A549 (cell line): ENCODE measurements at regions not wholly inside any gene's neighbourhood (a gene's known extent, or its start where the extent isn't known, plus 50 kb on each side); places are given as distances from the start of the nearest gene placed in this dataset.
A peak's percentile ranks its signal among the peaks of the same experiment; 100 is the strongest.

ENCODE experiments used
- ATAC-seq, 2 experiments: fragments of 200-7000 bp in 1 of 2; fragments of >200 bp in 1 of 2; cut with Nextera tagmentation in 1 of 2; cut with Tn5 transposase in 1 of 2; 3 replicates each; pipeline versions ENCODE4 v1.8.0 to v1.9.1; 2018 to 2020; ENCODE audit warnings: mild to moderate bottlenecking in 1 of 2, moderate library complexity in 1 of 2
- CTCF ChIA-PET: fragments of 300-600 bp; sonication (Branson Sonifier 250); formaldehyde crosslinking; extraction: SDS; loops from one replicate; lab custom pipeline; 2021; ENCODE audit warnings: antibody characterized with exemption, inconsistent platforms; lab: Yijun Ruan, JAX
- POLR2A ChIA-PET: fragments of 350-600 bp; formaldehyde crosslinking; extraction: SDS; loops from one replicate; lab custom pipeline; 2021; ENCODE audit warnings: antibody characterized with exemption, inconsistent platforms; lab: Yijun Ruan, JAX
- DNase-seq, 2 experiments: peaks; one replicate each; pipeline versions ENCODE4 v3.0.0 to v3.0.0-alpha.2; 2011 to 2016; ENCODE audit warnings: low read depth in 1 of 2, low spot score in 1 of 2
- FAIRE-seq: peaks from 2 replicates; lab custom pipeline; 2011; peaks lifted over from hg19 to GRCh38; lab: Jason Lieb, UNC
- H3K27ac ChIP-seq, 2 experiments: fragments of >200 bp; sonication (Bioruptor Twin); formaldehyde crosslinking; 3 replicates each; pipeline ENCODE4 v1.5.1; 2016 to 2017
- H3K4me1 ChIP-seq: fragments of >200 bp; sonication (Bioruptor Twin); formaldehyde crosslinking; 3 replicates; pipeline ENCODE4 v1.6.1; 2016
- H3K4me2 ChIP-seq: fragments of >200 bp; sonication (Bioruptor Twin); formaldehyde crosslinking; 3 replicates; pipeline ENCODE4 v1.6.1; 2016
- H3K4me3 ChIP-seq: fragments of >200 bp; sonication (Bioruptor Twin); formaldehyde crosslinking; 3 replicates; pipeline ENCODE4 v1.5.1; 2016
- H3K9me3 ChIP-seq: fragments of >200 bp; sonication (Bioruptor Twin); formaldehyde crosslinking; 3 replicates; pipeline ENCODE4 v1.6.1; 2016
- BHLHE40 ChIP-seq: IDR thresholded peaks from 2 replicates; pipeline ENCODE4 v1.6.1; 2012; ENCODE audit warnings: low read depth, low read length, inconsistent platforms
- CBX8 ChIP-seq: fragments of 200-600 bp; sonication (generic); IDR thresholded peaks from 2 replicates; pipeline ENCODE4 v1.6.1; 2016
- CHD4 ChIP-seq: fragments of 200-600 bp; sonication (generic); IDR thresholded peaks from 2 replicates; pipeline ENCODE4 v1.6.1; 2016; ENCODE audit warnings: antibody characterized with exemption, mild to moderate bottlenecking, borderline replicate concordance
- CTCF ChIP-seq: fragments of >200 bp; sonication (Bioruptor Twin); formaldehyde crosslinking; IDR thresholded peaks from 3 replicates; pipeline ENCODE4 v1.5.1; 2016
- EHF ChIP-seq: fragments of 250-450 bp; sonication (Bioruptor Pico); IDR thresholded peaks from 2 replicates; pipeline ENCODE4 v1.5.0; 2020; ENCODE audit warnings: mild to moderate bottlenecking
- EHMT2 ChIP-seq: fragments of 200-600 bp; sonication (generic); IDR thresholded peaks from 2 replicates; pipeline ENCODE4 v1.6.1; 2016; ENCODE audit warnings: antibody characterized with exemption, low read depth, mild to moderate bottlenecking, moderate library complexity
- EP300 ChIP-seq, 2 experiments: fragments of >200 bp; sonication (Bioruptor Twin); formaldehyde crosslinking; IDR thresholded peaks; 2 replicates in 1 of 2; 3 replicates in 1 of 2; pipeline ENCODE4 v1.6.1; 2016 to 2017
- FOSB ChIP-seq: fragments of 250-450 bp; sonication (Bioruptor Pico); IDR thresholded peaks from 2 replicates; pipeline ENCODE4 v1.5.0; 2020; ENCODE audit warnings: mild to moderate bottlenecking, moderate library complexity
- FOSL2 ChIP-seq, 2 experiments: fragments of 450-650 bp in 1 of 2; fragments of >200 bp in 1 of 2; sonication (Bioruptor Twin) in 1 of 2; formaldehyde crosslinking; IDR thresholded peaks; 2 replicates each; pipeline versions ENCODE4 v1.5.0 to v1.6.1; 2016 to 2020; ENCODE audit warnings: mild to moderate bottlenecking in 1 of 2, moderate library complexity in 1 of 2
- GATA3 ChIP-seq: IDR thresholded peaks from 2 replicates; pipeline ENCODE4 v1.6.1; 2012; ENCODE audit warnings: borderline replicate concordance
- HDAC2 ChIP-seq: fragments of 200-600 bp; sonication (generic); IDR thresholded peaks from 2 replicates; pipeline ENCODE4 v1.6.1; 2016
- HMGXB4 ChIP-seq: fragments of 250-450 bp; sonication (Bioruptor Pico); IDR thresholded peaks from 2 replicates; pipeline ENCODE4 v1.5.0; 2021; ENCODE audit warnings: mild to moderate bottlenecking, moderate library complexity, borderline replicate concordance
- HOXA7 ChIP-seq: fragments of 250-450 bp; sonication (Bioruptor Pico); IDR thresholded peaks from 2 replicates; pipeline ENCODE4 v1.5.0; 2020; ENCODE audit warnings: mild to moderate bottlenecking, moderate library complexity
- JUN ChIP-seq, 2 experiments: fragments of >200 bp; sonication (Bioruptor Twin); formaldehyde crosslinking; IDR thresholded peaks; 2 replicates in 1 of 2; 3 replicates in 1 of 2; pipeline ENCODE4 v1.6.1; 2016 to 2017
- JUNB ChIP-seq: fragments of >200 bp; sonication (Bioruptor Twin); formaldehyde crosslinking; IDR thresholded peaks from 2 replicates; pipeline ENCODE4 v1.6.1; 2016
- MAZ ChIP-seq: fragments of 150-350 bp; IDR thresholded peaks from 2 replicates; pipeline ENCODE4 v1.6.1; 2014; ENCODE audit warnings: antibody characterized with exemption, low read depth, low read length, borderline replicate concordance
- MYC ChIP-seq: IDR thresholded peaks from 2 replicates; pipeline ENCODE4 v1.6.1; 2012; ENCODE audit warnings: mild to moderate bottlenecking, inconsistent platforms, low read length, improper control_type of control experiment, borderline replicate concordance
- POLR2A ChIP-seq: IDR thresholded peaks from 2 replicates; pipeline ENCODE4 v1.6.1; 2012; ENCODE audit warnings: mild to moderate bottlenecking, low read length
- POLR2AphosphoS2 ChIP-seq: conservative IDR thresholded peaks from 2 replicates; pipeline ENCODE4 v1.6.1; 2012; ENCODE audit warnings: low read length, improper control_type of control experiment, inconsistent platforms
- RCOR1 ChIP-seq: fragments of 150-350 bp; IDR thresholded peaks from 2 replicates; pipeline ENCODE4 v1.6.1; 2014; ENCODE audit warnings: antibody characterized with exemption, low read length, low read depth
- RNF2 ChIP-seq: fragments of 200-600 bp; sonication (generic); IDR thresholded peaks from 2 replicates; pipeline ENCODE4 v1.6.1; 2016; ENCODE audit warnings: low read depth, mild to moderate bottlenecking, antibody characterized with exemption, moderate library complexity, borderline replicate concordance
- TP53 ChIP-seq: fragments of 250-450 bp; sonication (Bioruptor Pico); IDR thresholded peaks from 2 replicates; pipeline ENCODE4 v1.5.0; 2021; ENCODE audit warnings: mild to moderate bottlenecking, moderate library complexity
- ZNF302 ChIP-seq: fragments of 250-450 bp; sonication (Bioruptor Pico); IDR thresholded peaks from 2 replicates; pipeline ENCODE4 v1.9.0; 2021; ENCODE audit warnings: inconsistent platforms, mild to moderate bottlenecking, moderate library complexity
- WGBS: methylation state at CpG from one replicate; pipeline ENCODE4 v1.1.6; 2017; ENCODE audit errors: missing lambda C conversion rate; 5-methylcytosine and 5-hydroxymethylcytosine counted together
- TF ChIP-seq, protein P1 (sequence below): fragments of >200 bp; sonication (Bioruptor Twin); formaldehyde crosslinking; IDR thresholded peaks from 3 replicates; pipeline ENCODE4 v1.6.1; 2016

DNA sequence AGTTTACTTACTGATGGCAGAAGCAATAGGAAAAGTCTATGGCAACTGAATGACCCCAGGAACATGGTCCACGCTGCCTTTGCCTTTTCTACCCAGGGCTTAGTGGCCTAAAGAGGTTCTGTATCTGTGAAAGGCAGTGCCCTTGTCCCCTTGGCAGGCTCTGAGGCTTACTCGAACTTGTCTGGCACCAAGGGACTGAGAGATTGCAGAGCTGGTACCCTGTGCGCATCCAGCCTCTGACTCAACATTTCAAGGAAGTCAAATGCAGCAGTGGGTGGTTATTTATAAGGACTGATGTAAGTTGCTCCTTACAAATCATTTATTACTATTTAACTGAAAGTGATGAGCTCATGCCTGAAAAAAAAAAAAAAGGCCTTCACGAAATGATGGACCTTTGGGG, 299.9 kb upstream of the MYOCD start:
- CTCF ChIA-PET: no interaction called here

DNA sequence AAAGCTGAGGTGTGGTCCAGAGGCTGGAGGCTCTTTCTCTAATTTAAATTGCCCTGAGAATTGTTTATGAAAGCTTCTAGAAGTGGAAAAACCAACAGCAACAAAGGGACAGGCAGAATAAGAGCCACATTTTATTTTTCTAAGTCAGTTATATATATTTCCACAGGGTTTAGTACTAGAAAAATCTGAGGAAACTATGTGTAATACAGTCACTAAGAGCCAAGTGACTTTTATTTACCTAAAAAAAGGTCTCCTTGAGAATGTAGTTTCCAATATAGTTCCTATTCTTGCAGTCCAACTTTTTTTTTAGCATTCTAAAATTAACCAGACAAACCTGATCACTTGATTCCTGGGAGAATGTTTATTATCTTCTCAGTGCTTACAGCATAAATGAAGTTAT, 296.6 kb upstream of the MYOCD start:
- Histone ChIP-seq H3K4me3 (no peak overlapping the region), H3K9me3 (peaks cover 7% of the 10 kb centered on the region; the same call in 1 of the 3 replicates)
- no peak for ATAC-seq
- DNase-seq: no peak
- FAIRE-seq: no peak
- no peak for TF ChIP-seq CBX8
- TF ChIP-seq, all 56 proteins: peak for 0
- Histone ChIP-seq H3K4me2 (no peak overlapping the region), H3K4me1 (peaks cover 9% of the 10 kb centered on the region; the same call in 1 of the 3 replicates), H3K27ac (no peak overlapping the region)
- ChIA-PET CTCF (interaction anchor here (1.5 kb wide), 1 partner anchor 298 kb away, joined by 3 read pairs; no protein-coding TSS in a partner anchor), POLR2A (no interaction called here)

More for the DNA sequence above, 299.9 kb upstream of the MYOCD start:
- POLR2A ChIA-PET: interaction anchor here (0.5 kb wide), 1 partner anchor 35 kb away, joined by 3 read pairs; no protein-coding TSS in a partner anchor
- Histone ChIP-seq H3K4me1 (peaks cover 9% of the 10 kb centered on the region; the same call in 1 of the 3 replicates), H3K4me3 (no peak overlapping the region), H3K9me3 (peaks cover 10% of the 10 kb centered on the region; the same call in 2 of the 3 replicates), H3K4me2 (peak overlapping the region; percentile 22; the same call in 2 of the 3 replicates), H3K27ac (peak overlapping the region; percentile 14 to 47; a peak in 1 of 6 replicates)
- WGBS: 38% methylated on average over 4 of the region's 4 CpGs
- DNase-seq (peak in 1 of 2 experiments; percentile 47), ATAC-seq (peak; percentile 43 to 68; a peak in 4 of 6 replicates), FAIRE-seq (no peak)
- no peak for TF ChIP-seq FOSB
- TF ChIP-seq JUN (IDR thresholded peaks at IDR 0.05): no peak
- no peak for TF ChIP-seq RNF2
- no peak for TF ChIP-seq ZNF302 (CRISPR knock-in tag)
- no peak for TF ChIP-seq MAZ
- TF ChIP-seq CHD4: no peak
- TF ChIP-seq FOSL2 (IDR thresholded peaks at IDR 0.05): no peak
- no peak for TF ChIP-seq FOSL2 (CRISPR knock-in tag; IDR thresholded peaks at IDR 0.05)
- no peak for TF ChIP-seq BHLHE40
- no peak for TF ChIP-seq TP53 (CRISPR knock-in tag)

DNA sequence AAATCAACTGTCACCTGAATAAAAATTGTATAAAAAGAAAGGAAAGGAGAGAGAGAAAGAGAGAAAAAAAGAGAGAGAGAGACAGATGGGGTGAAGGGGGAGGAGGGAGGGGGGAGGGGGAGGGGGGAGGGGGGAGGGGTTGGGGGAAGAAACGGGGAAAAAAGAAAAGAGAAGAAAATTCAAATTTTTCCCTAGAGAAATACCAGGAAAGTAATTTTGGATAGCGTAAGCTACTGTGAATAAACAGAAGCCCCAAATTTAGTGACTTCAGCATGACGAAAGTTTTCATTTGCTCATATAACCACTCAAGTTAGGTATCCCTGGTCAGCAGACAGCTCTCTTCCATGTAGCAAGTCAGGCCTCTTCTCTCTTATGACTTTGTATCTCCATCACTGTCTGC, 289.4 kb upstream of the MYOCD start:
- H3K4me2 ChIP-seq: no peak overlapping the region

More for the DNA sequence above, 289.4 kb upstream of the MYOCD start:
- 72% methylated on average over 3 of the region's 3 CpGs for WGBS
- DNase-seq (no peak), ATAC-seq (no peak)
- no peak overlapping the region for H3K4me3 ChIP-seq
- H3K9me3 ChIP-seq: peaks cover 3% of the 10 kb centered on the region; the same call in 1 of the 3 replicates
- H3K4me1 ChIP-seq: no peaks in the 10 kb centered on the region
- TF ChIP-seq EHF (CRISPR knock-in tag) (no peak), FOSB (no peak), GATA3 (no peak), HMGXB4 (CRISPR knock-in tag) (no peak), FOSL2 (IDR thresholded peaks at IDR 0.05) (no peak), FOSL2 (CRISPR knock-in tag; IDR thresholded peaks at IDR 0.05) (no peak), MYC (no peak), POLR2A (no peak), HDAC2 (no peak), JUNB (no peak), EHMT2 (no peak), RCOR1 (no peak), POLR2AphosphoS2 (no peak), HOXA7 (CRISPR knock-in tag) (no peak), CTCF (no peak), JUN (IDR thresholded peaks at IDR 0.05) (no peak), MAZ (no peak), EP300 (IDR thresholded peaks at IDR 0.05) (no peak), TP53 (CRISPR knock-in tag) (no peak)
- TF ChIP-seq, protein P1, sequence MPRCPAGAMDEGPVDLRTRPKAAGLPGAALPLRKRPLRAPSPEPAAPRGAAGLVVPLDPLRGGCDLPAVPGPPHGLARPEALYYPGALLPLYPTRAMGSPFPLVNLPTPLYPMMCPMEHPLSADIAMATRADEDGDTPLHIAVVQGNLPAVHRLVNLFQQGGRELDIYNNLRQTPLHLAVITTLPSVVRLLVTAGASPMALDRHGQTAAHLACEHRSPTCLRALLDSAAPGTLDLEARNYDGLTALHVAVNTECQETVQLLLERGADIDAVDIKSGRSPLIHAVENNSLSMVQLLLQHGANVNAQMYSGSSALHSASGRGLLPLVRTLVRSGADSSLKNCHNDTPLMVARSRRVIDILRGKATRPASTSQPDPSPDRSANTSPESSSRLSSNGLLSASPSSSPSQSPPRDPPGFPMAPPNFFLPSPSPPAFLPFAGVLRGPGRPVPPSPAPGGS: no peak
- TF ChIP-seq, all 56 proteins: peak for 0
- H3K27ac ChIP-seq: no peak overlapping the region
- CTCF ChIA-PET: no interaction called here
- POLR2A ChIA-PET: no interaction called here
- no peak for FAIRE-seq
